IMR-90 (cell line): ENCODE measurements at regions not wholly inside any gene's neighbourhood (a gene's known extent, or its start where the extent isn't known, plus 50 kb on each side); places are given as distances from the start of the nearest gene placed in this dataset.

Source experiments
- ATAC-seq: fragments of 200-7000 bp; cut with Tn5 transposase; 2 replicates; pipeline ENCODE4 v1.9.1; 2020; ENCODE audit warnings: low read depth, mild to moderate bottlenecking, moderate library complexity
- BruUV-seq: library from RNA; stranded (reverse); fragments of 400-500 nt; replicated peaks from 2 replicates; lab custom pipeline; 2021; lab: Mats Ljungman, UMichigan
- CTCF ChIA-PET: fragments of 300-600 bp; formaldehyde crosslinking; extraction: SDS; loops from one replicate; lab custom pipeline; 2021; ENCODE audit warnings: antibody characterized with exemption; lab: Yijun Ruan, JAX
- POLR2A ChIA-PET: fragments of 300-600 bp; sonication (Branson Sonifier 250); formaldehyde crosslinking; loops from one replicate; lab custom pipeline; 2022; ENCODE audit warnings: antibody characterized with exemption; ENCODE audit not compliant: unreplicated experiment; lab: Charles Lee
- DNase-seq: peaks from one replicate; pipeline ENCODE4 v3.0.0; 2013
- H2AFZ ChIP-seq: replicated peaks from 2 replicates; pipeline ENCODE3; 2013; ENCODE audit warnings: low read length, mild to moderate bottlenecking; ENCODE audit not compliant: poor library complexity
- H2AK5ac ChIP-seq: 2 replicates; pipeline ENCODE4 v1.6.1; 2013; ENCODE audit warnings: low read depth, low read length, inconsistent platforms
- H2AK9ac ChIP-seq: replicated peaks from 2 replicates; pipeline ENCODE3; 2013; ENCODE audit warnings: mild to moderate bottlenecking, low read depth, low read length, moderate library complexity; ENCODE audit not compliant: poor library complexity
- H2BK120ac ChIP-seq: 2 replicates; pipeline ENCODE4 v1.6.1; 2013; ENCODE audit warnings: low read depth, low read length, inconsistent platforms
- H2BK15ac ChIP-seq: 3 replicates; pipeline ENCODE4 v1.6.1; 2013; ENCODE audit warnings: low read depth, low read length, inconsistent platforms
- H2BK20ac ChIP-seq: 2 replicates; pipeline ENCODE4 v1.6.1; 2013; ENCODE audit warnings: low read depth, mild to moderate bottlenecking, inconsistent platforms, low read length, moderate library complexity
- H2BK5ac ChIP-seq: 2 replicates; pipeline ENCODE4 v1.6.1; 2013; ENCODE audit warnings: mild to moderate bottlenecking, low read depth, low read length, inconsistent platforms; ENCODE audit not compliant: poor library complexity, severe bottlenecking
- H3K14ac ChIP-seq: replicated peaks from 2 replicates; pipeline ENCODE4 v1.6.1; 2013; ENCODE audit warnings: low read depth, low read length, inconsistent platforms
- H3K18ac ChIP-seq: 2 replicates; pipeline ENCODE4 v1.6.1; 2013; ENCODE audit warnings: low read depth, low read length, control low read depth
- H3K23ac ChIP-seq: 2 replicates; pipeline ENCODE4 v1.6.1; 2013; ENCODE audit warnings: low read depth, low read length, inconsistent platforms
- H3K27ac ChIP-seq: 2 replicates; pipeline ENCODE4 v1.5.1; 2013; ENCODE audit warnings: mild to moderate bottlenecking, control low read depth, low read length; ENCODE audit not compliant: insufficient read depth
- H3K27me3 ChIP-seq: 2 replicates; pipeline ENCODE4 v1.6.1; 2013; ENCODE audit warnings: low read length; ENCODE audit not compliant: control insufficient read depth, insufficient read depth
- H3K36me3 ChIP-seq: 2 replicates; pipeline ENCODE4 v1.6.1; 2013; ENCODE audit warnings: low read length, mixed read lengths; ENCODE audit not compliant: control insufficient read depth, insufficient read depth
- H3K4ac ChIP-seq: 2 replicates; pipeline ENCODE4 v1.6.1; 2013; ENCODE audit warnings: low read depth, low read length, inconsistent platforms
- H3K4me1 ChIP-seq: 2 replicates; pipeline ENCODE4 v1.6.1; 2013; ENCODE audit warnings: low read length, mixed read lengths; ENCODE audit not compliant: control insufficient read depth, insufficient read depth
- H3K4me2 ChIP-seq: 2 replicates; pipeline ENCODE4 v1.6.1; 2013; ENCODE audit warnings: low read depth, mild to moderate bottlenecking, control low read depth, low read length, moderate library complexity
- H3K4me3 ChIP-seq: 2 replicates; pipeline ENCODE4 v1.5.1; 2013; ENCODE audit warnings: low read depth, mild to moderate bottlenecking, control low read depth, low read length, moderate library complexity; ENCODE audit not compliant: insufficient read depth
- H3K56ac ChIP-seq: 2 replicates; pipeline ENCODE4 v1.6.1; 2013; ENCODE audit warnings: low read length, inconsistent platforms; ENCODE audit not compliant: insufficient read depth; ENCODE audit errors: extremely low read depth
- H3K79me1 ChIP-seq, 2 experiments: 2 replicates each; pipeline ENCODE4 v1.6.1; 2013; ENCODE audit warnings: low read length in 2 of 2, inconsistent platforms in 1 of 2, low read depth in 1 of 2
- H3K9ac ChIP-seq: 2 replicates; pipeline ENCODE4 v1.6.1; 2013; ENCODE audit warnings: low read depth, low read length, control low read depth
- H3K9me1 ChIP-seq: 2 replicates; pipeline ENCODE4 v1.6.1; 2013; ENCODE audit warnings: low read length, inconsistent platforms; ENCODE audit not compliant: insufficient read depth
- H3K9me3 ChIP-seq: 2 replicates; pipeline ENCODE4 v1.6.1; 2013; ENCODE audit warnings: low read length; ENCODE audit not compliant: control insufficient read depth, insufficient read depth
- H4K20me1 ChIP-seq: 2 replicates; pipeline ENCODE4 v1.6.1; 2013; ENCODE audit warnings: low read length, inconsistent platforms; ENCODE audit not compliant: insufficient read depth
- H4K5ac ChIP-seq: 2 replicates; pipeline ENCODE4 v1.6.1; 2013; ENCODE audit warnings: mild to moderate bottlenecking, low read depth, low read length, control low read depth
- H4K8ac ChIP-seq, 2 experiments: 2 replicates each; pipeline ENCODE4 v1.6.1; 2013; ENCODE audit warnings: low read depth in 2 of 2, low read length in 2 of 2, control low read depth in 1 of 2, inconsistent platforms in 1 of 2
- H4K91ac ChIP-seq: 2 replicates; pipeline ENCODE4 v1.6.1; 2013; ENCODE audit warnings: low read depth, low read length, inconsistent platforms; ENCODE audit not compliant: insufficient read depth
- BHLHE40 ChIP-seq: fragments of 150-350 bp; IDR thresholded peaks from 2 replicates; pipeline ENCODE4 v1.6.1; 2016; ENCODE audit warnings: mild to moderate bottlenecking, low read depth, low read length
- CTCF ChIP-seq: conservative IDR thresholded peaks from 2 replicates; pipeline ENCODE4 v1.5.1; 2012; ENCODE audit warnings: mild to moderate bottlenecking, low read depth, low read length, improper control_type of control experiment
- FOS ChIP-seq: fragments of 150-350 bp; IDR thresholded peaks from 2 replicates; pipeline ENCODE4 v1.6.1; 2016; ENCODE audit warnings: low read depth, low read length
- MAFK ChIP-seq: IDR thresholded peaks from 2 replicates; pipeline ENCODE4 v1.6.1; 2012; ENCODE audit warnings: low read depth, low read length, improper control_type of control experiment
- MAZ ChIP-seq: IDR thresholded peaks from 2 replicates; pipeline ENCODE4 v1.6.1; 2012; ENCODE audit warnings: low read depth, mild to moderate bottlenecking, low read length, improper control_type of control experiment, moderate library complexity, borderline replicate concordance
- NFE2L2 ChIP-seq: fragments of 150-350 bp; IDR thresholded peaks from 2 replicates; pipeline ENCODE4 v1.6.1; 2016; ENCODE audit warnings: low read depth, mild to moderate bottlenecking, low read length
- POLR2A ChIP-seq: IDR thresholded peaks from 2 replicates; pipeline ENCODE4 v1.6.1; 2012; ENCODE audit warnings: mild to moderate bottlenecking, low read depth, low read length
- RCOR1 ChIP-seq: IDR thresholded peaks from 2 replicates; pipeline ENCODE4 v1.6.1; 2012; ENCODE audit warnings: mild to moderate bottlenecking, low read length, improper control_type of control experiment; ENCODE audit not compliant: insufficient replicate concordance
- RFX5 ChIP-seq: IDR thresholded peaks from 2 replicates; pipeline ENCODE4 v1.8.0; 2012; ENCODE audit warnings: low read depth, mild to moderate bottlenecking, low read length, moderate library complexity
- SMC3 ChIP-seq: fragments of 150-350 bp; IDR thresholded peaks from 2 replicates; pipeline ENCODE4 v1.6.1; 2016; ENCODE audit warnings: low read depth, mild to moderate bottlenecking, antibody characterized with exemption, low read length, moderate library complexity
- WGBS, 2 experiments: methylation state at CpG; one replicate each; pipeline versions ENCODE4 v1.1.5 to v1.1.7; 2013; ENCODE audit warnings: missing lambda C conversion rate in 2 of 2; ENCODE audit not compliant: insufficient read length in 1 of 2; ENCODE audit errors: extremely low coverage in 2 of 2; 5-methylcytosine and 5-hydroxymethylcytosine counted together
- dilution Hi-C: fragments of 300-500 bp; cut with HindIII; formaldehyde crosslinking; loops from one replicate; pipeline ENCODE4 v1.14.3; 2018; ENCODE audit warnings: low sequenced_read_pairs; ENCODE audit not compliant: unreplicated experiment
- in situ Hi-C: fragments of 300-500 bp; cut with MboI; formaldehyde crosslinking; loops from 3 replicates; pipeline ENCODE4 v1.14.3; 2019; ENCODE audit warnings: low sequenced_read_pairs, inconsistent platforms, mixed read lengths
- intact Hi-C: fragments of 100-400 bp; cut with micrococcal nuclease; formaldehyde crosslinking; loops from 2 replicates; pipeline ENCODE4 v1.10.0; 2022

- Histone ChIP-seq H3K23ac (no peak overlapping the region), H3K4me1 (no peaks in the 10 kb centered on the region), H4K91ac (no peak overlapping the region), H3K14ac (no peak overlapping the region), H2BK120ac (no peak overlapping the region), H3K9me1 (no peaks in the 10 kb centered on the region), H3K36me3 (no peaks in the 10 kb centered on the region), H4K20me1 (no peaks in the 10 kb centered on the region), H2AK5ac (no peak overlapping the region), H3K4me3 (no peak overlapping the region), H3K9me3 (no peaks in the 10 kb centered on the region), H3K9ac (no peak overlapping the region), H4K5ac (no peak overlapping the region), H2BK5ac (no peak overlapping the region), H3K27ac (no peak overlapping the region), H3K79me1 (no peaks in the 10 kb centered on the region), H2BK20ac (no peak overlapping the region), H3K4ac (no peak overlapping the region), H3K4me2 (no peak overlapping the region), H3K56ac (no peak overlapping the region), H2AFZ (no peak overlapping the region), H2AK9ac (no peak overlapping the region), H3K18ac (no peak overlapping the region), H2BK15ac (no peak overlapping the region), H3K27me3 (no peaks in the 10 kb centered on the region), H4K8ac (no peak overlapping the region)
- CTCF ChIA-PET, result interaction anchor here (0.6 kb wide), 1 partner anchor 53 kb away, joined by 3 read pairs; no protein-coding TSS in a partner anchor
- TF ChIP-seq SMC3, result no peak
- no peak for TF ChIP-seq CTCF
- no peak for TF ChIP-seq NFE2L2
- TF ChIP-seq MAZ, result no peak
- TF ChIP-seq RFX5, result no peak
- TF ChIP-seq MAFK, result no peak
- TF ChIP-seq POLR2A, result no peak
- no peak for TF ChIP-seq BHLHE40
- TF ChIP-seq RCOR1, result no peak
- TF ChIP-seq FOS, result no peak
- ATAC-seq, result no peak
- WGBS, 2 experiments, result 67% methylated on average over 1 of the region's 2 CpGs; no CpG with 5 or more reads in 1 of the 2 experiments
- in situ Hi-C loops (loop anchor here (25.0 kb wide), 1 partner anchor 433 kb away; no protein-coding TSS in a partner anchor), intact Hi-C loops (loop anchor here (5.0 to 10.0 kb wide), 3 partner anchors 483 to 677 kb away; partner anchors contain the start of gene VCAN), dilution Hi-C loops (no loop called here)
- DNase-seq, result no peak
- BruUV-seq, result no TSS peak
- POLR2A ChIA-PET, result no interaction called here
Measured at GRCh38 chr5:82794876-82795275, 282.3 kb downstream of the TMEM167A start.
